Body of pancreas (tissue), 4 donors: ENCODE measurements at regions not wholly inside any gene's neighbourhood (a gene's known extent, or its start where the extent isn't known, plus 50 kb on each side); places are given as distances from the start of the nearest gene placed in this dataset.

ENCODE experiments used
- ATAC-seq: fragments of 150-250 bp; one replicate; pipeline ENCODE4 v1.9.1; 2016
- DNase-seq, 4 donors: peaks; one replicate each; pipeline ENCODE4 v3.0.0-alpha.2; 2019
- H3K27ac ChIP-seq, 4 donors: fragments of 200-600 bp; sonication (generic); 1 replicate in 3 of 4; 2 replicates in 1 of 4; pipeline versions ENCODE4 v1.5.1 to v1.6.1; 2016 to 2019; ENCODE audit warnings: mild to moderate bottlenecking in 1 of 4, mixed read lengths in 1 of 4, moderate library complexity in 1 of 4
- H3K27me3 ChIP-seq, 2 donors: fragments of 200-600 bp; sonication (generic); one replicate each; pipeline ENCODE4 v1.6.0; 2016; ENCODE audit warnings: mild to moderate bottlenecking in 1 of 2
- H3K36me3 ChIP-seq, 2 donors: fragments of 200-600 bp; sonication (generic); replicated peaks in 1 of 2; 2 replicates each; pipeline ENCODE4 v1.5.1; 2016; ENCODE audit warnings: low read depth in 2 of 2; ENCODE audit not compliant: insufficient read depth in 1 of 2
- H3K4me1 ChIP-seq: fragments of 200-600 bp; sonication (generic); one replicate; pipeline ENCODE4 v1.6.0; 2016
- H3K4me3 ChIP-seq, 2 donors: fragments of 200-600 bp; sonication (generic); 1 replicate in 1 of 2; 2 replicates in 1 of 2; pipeline ENCODE4 v1.5.1; 2016 to 2019
- H3K9me3 ChIP-seq, 3 donors: fragments of 200-600 bp; sonication (generic); 1 replicate in 2 of 3; 2 replicates in 1 of 3; pipeline ENCODE4 v1.5.1; 2016
- POLR2A ChIP-seq, 3 donors: fragments of 450-650 bp; IDR thresholded peaks; one replicate each; pipeline ENCODE4 v1.6.1; 2016; ENCODE audit warnings: antibody characterized with exemption in 3 of 3, mild to moderate bottlenecking in 2 of 3
- WGBS, 2 donors: methylation state at CpG; one replicate each; pipeline ENCODE4 v1.1.5; 2017; 5-methylcytosine and 5-hydroxymethylcytosine counted together
- intact Hi-C: fragments of 100-400 bp; cut with DNase I; formaldehyde crosslinking; loops from one replicate; pipeline ENCODE4 v1.15.1; 2023
- TF ChIP-seq, protein P1 (sequence below), 7 experiments: fragments of 450-650 bp in 4 of 7; fragments of 200-600 bp in 3 of 7; sonication (generic) in 3 of 7; IDR thresholded peaks; one replicate each; pipeline ENCODE4 v1.5.1; 2016 to 2019; ENCODE audit warnings: antibody characterized with exemption in 7 of 7

DNA sequence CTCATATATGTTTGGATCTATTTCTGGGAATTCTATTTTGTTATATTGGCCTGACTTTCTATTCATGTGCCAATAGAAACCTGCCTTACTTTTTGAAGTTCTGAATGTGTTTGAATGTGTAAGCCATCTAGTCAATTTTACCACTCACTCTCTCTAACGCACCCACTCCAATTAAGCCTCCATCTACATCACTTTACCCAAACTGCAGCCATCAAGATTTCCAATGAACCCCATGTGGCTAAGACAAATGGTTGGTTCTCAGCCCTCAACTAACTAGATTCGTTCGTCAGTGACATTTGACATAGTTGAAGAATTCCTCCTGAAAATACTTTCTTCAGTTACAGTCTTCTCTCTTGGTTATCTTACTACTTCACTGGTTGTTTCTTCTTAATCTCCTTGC, 137.3 kb upstream of the FSHR start:
- H3K27ac ChIP-seq: no peak overlapping the region
- H3K4me1 ChIP-seq: no peaks in the 10 kb centered on the region
- H3K36me3 ChIP-seq: no peaks in the 10 kb centered on the region
- no peak overlapping the region for H3K4me3 ChIP-seq
- intact Hi-C loops: no loop called here
- no peak for TF ChIP-seq POLR2A (IDR thresholded peaks at IDR 0.05)
- TF ChIP-seq, protein P1, sequence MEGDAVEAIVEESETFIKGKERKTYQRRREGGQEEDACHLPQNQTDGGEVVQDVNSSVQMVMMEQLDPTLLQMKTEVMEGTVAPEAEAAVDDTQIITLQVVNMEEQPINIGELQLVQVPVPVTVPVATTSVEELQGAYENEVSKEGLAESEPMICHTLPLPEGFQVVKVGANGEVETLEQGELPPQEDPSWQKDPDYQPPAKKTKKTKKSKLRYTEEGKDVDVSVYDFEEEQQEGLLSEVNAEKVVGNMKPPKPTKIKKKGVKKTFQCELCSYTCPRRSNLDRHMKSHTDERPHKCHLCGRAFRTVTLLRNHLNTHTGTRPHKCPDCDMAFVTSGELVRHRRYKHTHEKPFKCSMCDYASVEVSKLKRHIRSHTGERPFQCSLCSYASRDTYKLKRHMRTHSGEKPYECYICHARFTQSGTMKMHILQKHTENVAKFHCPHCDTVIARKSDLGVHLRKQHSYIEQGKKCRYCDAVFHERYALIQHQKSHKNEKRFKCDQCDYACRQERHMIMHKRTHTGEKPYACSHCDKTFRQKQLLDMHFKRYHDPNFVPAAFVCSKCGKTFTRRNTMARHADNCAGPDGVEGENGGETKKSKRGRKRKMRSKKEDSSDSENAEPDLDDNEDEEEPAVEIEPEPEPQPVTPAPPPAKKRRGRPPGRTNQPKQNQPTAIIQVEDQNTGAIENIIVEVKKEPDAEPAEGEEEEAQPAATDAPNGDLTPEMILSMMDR (IDR thresholded peaks at IDR 0.05): no peak
- DNase-seq: no peak
- H3K27me3 ChIP-seq: no peaks in the 10 kb centered on the region
- H3K9me3 ChIP-seq: no peaks in the 10 kb centered on the region
- ATAC-seq: no peak
- WGBS, 2 donors: 43 to 45% methylated on average over 3 of the region's 3 CpGs

DNA sequence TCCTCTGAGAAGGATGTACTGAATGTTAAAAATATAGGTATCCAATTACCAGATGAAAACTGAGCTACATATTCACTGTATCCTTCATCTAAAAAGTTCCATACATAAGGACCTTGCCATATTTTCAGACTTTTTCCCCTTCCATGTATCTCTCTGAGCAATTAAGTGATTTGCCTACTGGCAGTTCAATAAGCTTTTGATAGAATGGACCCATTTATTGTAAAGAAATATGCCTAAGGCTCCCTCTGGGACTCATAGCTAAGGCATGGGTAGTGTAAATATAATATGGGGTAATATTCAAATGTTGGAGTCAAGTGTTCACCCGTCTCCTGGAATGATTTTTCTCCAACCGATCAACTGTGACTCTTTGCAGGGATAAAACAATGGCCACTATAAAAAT, 135.4 kb upstream of the FSHR start:
- ATAC-seq (no peak), DNase-seq (no peak)
- TF ChIP-seq, protein P1 (IDR thresholded peaks at IDR 0.05): no peak
- no peak for TF ChIP-seq POLR2A (IDR thresholded peaks at IDR 0.05)
- Histone ChIP-seq H3K27ac (no peak overlapping the region), H3K9me3 (no peaks in the 10 kb centered on the region), H3K27me3 (no peaks in the 10 kb centered on the region), H3K4me3 (no peak overlapping the region), H3K36me3 (no peaks in the 10 kb centered on the region), H3K4me1 (no peaks in the 10 kb centered on the region)
- intact Hi-C loops: no loop called here
- WGBS, 2 donors: 61 to 65% methylated on average over 2 of the region's 2 CpGs

DNA sequence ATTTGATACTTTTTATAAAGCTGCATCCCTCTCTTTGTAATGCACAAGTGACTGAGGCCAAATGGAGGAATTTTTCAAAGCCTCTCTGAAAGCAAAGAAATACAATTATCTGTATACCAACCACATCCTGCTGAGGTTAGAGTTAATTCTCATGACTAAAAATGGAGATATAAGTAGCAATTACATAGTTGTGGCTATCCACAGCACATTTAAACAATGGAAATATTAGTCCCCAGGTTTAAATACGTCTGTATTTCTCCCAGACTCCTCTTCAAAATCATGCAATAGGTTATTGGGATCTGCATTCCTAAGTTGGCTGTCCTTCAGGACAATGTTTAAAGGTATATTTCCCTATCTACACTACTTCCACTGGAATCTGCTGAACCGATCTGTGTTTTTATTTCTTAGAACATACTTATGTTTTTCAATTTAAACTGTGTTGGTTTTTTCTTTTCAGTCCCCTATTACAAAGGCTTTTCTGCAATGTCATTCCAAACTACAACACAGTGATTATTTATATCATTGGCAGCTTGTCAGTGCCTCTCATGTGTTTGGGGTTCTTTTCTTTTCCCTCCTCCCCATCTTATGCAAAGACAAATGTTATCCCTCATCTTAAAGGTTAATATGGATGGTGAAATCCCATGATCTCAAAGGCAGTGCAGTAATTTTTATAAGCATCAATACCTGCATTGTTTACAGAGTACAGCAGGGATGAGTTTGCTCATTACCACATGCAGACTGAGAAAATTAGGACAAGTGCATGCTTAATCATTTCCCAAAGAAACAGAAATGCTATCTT, 134.8 kb upstream of the FSHR start:
- Histone ChIP-seq H3K27ac (no peak overlapping the region), H3K4me3 (no peak overlapping the region), H3K27me3 (no peaks in the 10 kb centered on the region), H3K36me3 (no peaks in the 10 kb centered on the region), H3K9me3 (no peaks in the 10 kb centered on the region), H3K4me1 (no peaks in the 10 kb centered on the region)
- intact Hi-C loops: no loop called here
- no peak for DNase-seq
- ATAC-seq: no peak
- 31 to 35% methylated on average over 2 of the region's 2 CpGs for WGBS, 2 donors
- no peak for TF ChIP-seq POLR2A (IDR thresholded peaks at IDR 0.05)
- TF ChIP-seq, protein P1 (IDR thresholded peaks at IDR 0.05): no peak

DNA sequence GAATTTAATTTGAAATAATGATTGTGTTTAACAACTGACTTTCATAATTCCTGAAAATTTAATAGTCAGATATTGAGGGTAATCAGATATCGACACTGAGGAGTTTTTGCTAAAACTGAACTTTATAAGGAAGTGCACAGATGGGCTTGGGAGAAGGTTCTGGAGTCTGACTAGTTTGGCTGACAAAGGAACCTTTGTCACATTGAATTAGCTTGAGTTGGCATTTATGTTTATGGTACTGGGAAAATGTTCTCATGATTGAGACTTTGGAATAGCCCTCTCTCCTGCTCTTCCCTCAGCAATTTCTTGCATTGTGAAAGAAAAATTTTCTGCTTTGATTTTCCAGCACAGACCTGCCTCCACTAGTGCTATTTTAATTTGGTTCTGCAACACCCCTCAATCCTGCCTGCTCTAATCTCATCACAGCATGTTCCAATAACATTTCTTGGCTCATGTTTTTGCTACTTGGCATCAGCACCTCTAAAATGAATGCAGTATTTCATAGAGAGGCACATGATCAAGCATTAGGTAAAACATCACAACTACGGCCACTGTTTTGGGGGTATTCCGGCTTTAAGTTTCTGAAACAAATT, 133.9 kb upstream of the FSHR start:
- H3K36me3 ChIP-seq: no peaks in the 10 kb centered on the region
- H3K4me3 ChIP-seq: no peak overlapping the region
- DNase-seq (no peak), ATAC-seq (no peak)
- WGBS, 2 donors: 43 to 48% methylated on average over 3 of the region's 3 CpGs
- no peaks in the 10 kb centered on the region for H3K9me3 ChIP-seq
- no peak overlapping the region for H3K27ac ChIP-seq
- TF ChIP-seq POLR2A (IDR thresholded peaks at IDR 0.05): no peak
- TF ChIP-seq, protein P1 (IDR thresholded peaks at IDR 0.05): no peak
- no peaks in the 10 kb centered on the region for H3K27me3 ChIP-seq
- H3K4me1 ChIP-seq: no peaks in the 10 kb centered on the region
- intact Hi-C loops: no loop called here

DNA sequence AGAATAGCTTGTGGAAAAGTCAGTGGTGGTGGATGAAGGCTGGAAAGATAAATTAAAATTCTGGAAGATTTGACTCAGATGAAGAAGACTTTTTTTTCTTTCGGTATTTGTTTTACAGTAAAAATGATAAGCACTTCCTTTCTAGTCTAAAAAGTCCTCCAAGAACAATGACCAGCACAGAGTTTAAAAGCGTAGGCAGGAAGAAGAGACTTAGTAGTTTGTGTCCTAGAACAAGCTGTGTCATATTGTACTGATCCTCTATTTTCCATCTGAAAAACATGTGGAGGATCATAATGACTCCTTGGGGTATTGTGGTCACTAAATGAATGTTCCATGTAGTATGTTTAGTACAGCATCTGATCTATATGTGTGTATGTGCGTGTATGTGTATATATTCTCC, 132.4 kb upstream of the FSHR start:
- no peak overlapping the region for H3K4me3 ChIP-seq
- 44 to 63% methylated on average over 3 of the region's 3 CpGs for WGBS, 2 donors
- no peak for TF ChIP-seq POLR2A (IDR thresholded peaks at IDR 0.05)
- TF ChIP-seq, protein P1 (IDR thresholded peaks at IDR 0.05): no peak
- DNase-seq (no peak), ATAC-seq (no peak)
- no peaks in the 10 kb centered on the region for H3K36me3 ChIP-seq
- H3K9me3 ChIP-seq: no peaks in the 10 kb centered on the region
- no peaks in the 10 kb centered on the region for H3K4me1 ChIP-seq
- intact Hi-C loops: no loop called here
- no peaks in the 10 kb centered on the region for H3K27me3 ChIP-seq
- H3K27ac ChIP-seq: no peak overlapping the region
